ENCODE measurements at regions not wholly inside any gene's neighbourhood (a gene's known extent, or its start where the extent isn't known, plus 50 kb on each side); places are given as distances from the start of the nearest gene placed in this dataset.

DNA sequence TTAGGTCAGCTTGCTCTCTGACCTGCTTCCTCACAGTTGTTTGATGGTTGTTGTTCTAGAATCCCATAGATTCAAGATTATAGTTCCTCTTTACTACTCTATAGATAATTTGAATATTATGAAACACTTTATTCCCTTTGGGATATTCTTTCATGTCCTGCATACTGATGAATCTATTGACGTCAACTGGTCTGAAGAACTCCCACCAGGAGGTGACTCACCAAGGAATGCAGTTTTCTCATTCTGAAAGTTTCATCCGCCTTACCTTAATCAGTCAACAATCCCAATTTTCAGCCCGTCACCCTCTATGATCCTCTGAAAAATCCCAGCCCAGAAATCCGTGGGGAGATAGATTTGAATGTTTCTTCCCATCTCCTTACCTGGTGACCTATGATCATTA, 834.1 kb upstream of the PRMT6 start:
- TF ChIP-seq EGR1 (IDR thresholded peaks at IDR 0.05; ENCODE audit: low read depth in 2 of 2) (no peak), RXRA (IDR thresholded peaks at IDR 0.05) (no peak), FOXA2 (IDR thresholded peaks at IDR 0.05) (no peak), TAF1 (conservative IDR thresholded peaks at IDR 0.05) (no peak), GABPA (IDR thresholded peaks at IDR 0.05 in 1 of 2, conservative IDR thresholded peaks at IDR 0.05 in 1 of 2) (no peak), YY1 (IDR thresholded peaks at IDR 0.05) (no peak), JUND (IDR thresholded peaks at IDR 0.05) (no peak), SP1 (IDR thresholded peaks at IDR 0.05) (no peak), HNF4G (IDR thresholded peaks at IDR 0.05) (no peak), HNF4A (conservative IDR thresholded peaks at IDR 0.05) (no peak), FOXA1 (IDR thresholded peaks at IDR 0.05) (no peak), RAD21 (IDR thresholded peaks at IDR 0.05) (no peak), NR2F2 (IDR thresholded peaks at IDR 0.05) (no peak)
- TF ChIP-seq, protein P1, sequence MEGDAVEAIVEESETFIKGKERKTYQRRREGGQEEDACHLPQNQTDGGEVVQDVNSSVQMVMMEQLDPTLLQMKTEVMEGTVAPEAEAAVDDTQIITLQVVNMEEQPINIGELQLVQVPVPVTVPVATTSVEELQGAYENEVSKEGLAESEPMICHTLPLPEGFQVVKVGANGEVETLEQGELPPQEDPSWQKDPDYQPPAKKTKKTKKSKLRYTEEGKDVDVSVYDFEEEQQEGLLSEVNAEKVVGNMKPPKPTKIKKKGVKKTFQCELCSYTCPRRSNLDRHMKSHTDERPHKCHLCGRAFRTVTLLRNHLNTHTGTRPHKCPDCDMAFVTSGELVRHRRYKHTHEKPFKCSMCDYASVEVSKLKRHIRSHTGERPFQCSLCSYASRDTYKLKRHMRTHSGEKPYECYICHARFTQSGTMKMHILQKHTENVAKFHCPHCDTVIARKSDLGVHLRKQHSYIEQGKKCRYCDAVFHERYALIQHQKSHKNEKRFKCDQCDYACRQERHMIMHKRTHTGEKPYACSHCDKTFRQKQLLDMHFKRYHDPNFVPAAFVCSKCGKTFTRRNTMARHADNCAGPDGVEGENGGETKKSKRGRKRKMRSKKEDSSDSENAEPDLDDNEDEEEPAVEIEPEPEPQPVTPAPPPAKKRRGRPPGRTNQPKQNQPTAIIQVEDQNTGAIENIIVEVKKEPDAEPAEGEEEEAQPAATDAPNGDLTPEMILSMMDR (IDR thresholded peaks at IDR 0.05; ENCODE audit: low read depth, low read length, missing input control), result no peak
- TF ChIP-seq, protein P2, sequence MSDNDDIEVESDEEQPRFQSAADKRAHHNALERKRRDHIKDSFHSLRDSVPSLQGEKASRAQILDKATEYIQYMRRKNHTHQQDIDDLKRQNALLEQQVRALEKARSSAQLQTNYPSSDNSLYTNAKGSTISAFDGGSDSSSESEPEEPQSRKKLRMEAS (IDR thresholded peaks at IDR 0.05), result no peak
- TF ChIP-seq, protein P3, sequence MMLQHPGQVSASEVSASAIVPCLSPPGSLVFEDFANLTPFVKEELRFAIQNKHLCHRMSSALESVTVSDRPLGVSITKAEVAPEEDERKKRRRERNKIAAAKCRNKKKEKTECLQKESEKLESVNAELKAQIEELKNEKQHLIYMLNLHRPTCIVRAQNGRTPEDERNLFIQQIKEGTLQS (IDR thresholded peaks at IDR 0.05), result no peak
- TF ChIP-seq, protein P4, sequence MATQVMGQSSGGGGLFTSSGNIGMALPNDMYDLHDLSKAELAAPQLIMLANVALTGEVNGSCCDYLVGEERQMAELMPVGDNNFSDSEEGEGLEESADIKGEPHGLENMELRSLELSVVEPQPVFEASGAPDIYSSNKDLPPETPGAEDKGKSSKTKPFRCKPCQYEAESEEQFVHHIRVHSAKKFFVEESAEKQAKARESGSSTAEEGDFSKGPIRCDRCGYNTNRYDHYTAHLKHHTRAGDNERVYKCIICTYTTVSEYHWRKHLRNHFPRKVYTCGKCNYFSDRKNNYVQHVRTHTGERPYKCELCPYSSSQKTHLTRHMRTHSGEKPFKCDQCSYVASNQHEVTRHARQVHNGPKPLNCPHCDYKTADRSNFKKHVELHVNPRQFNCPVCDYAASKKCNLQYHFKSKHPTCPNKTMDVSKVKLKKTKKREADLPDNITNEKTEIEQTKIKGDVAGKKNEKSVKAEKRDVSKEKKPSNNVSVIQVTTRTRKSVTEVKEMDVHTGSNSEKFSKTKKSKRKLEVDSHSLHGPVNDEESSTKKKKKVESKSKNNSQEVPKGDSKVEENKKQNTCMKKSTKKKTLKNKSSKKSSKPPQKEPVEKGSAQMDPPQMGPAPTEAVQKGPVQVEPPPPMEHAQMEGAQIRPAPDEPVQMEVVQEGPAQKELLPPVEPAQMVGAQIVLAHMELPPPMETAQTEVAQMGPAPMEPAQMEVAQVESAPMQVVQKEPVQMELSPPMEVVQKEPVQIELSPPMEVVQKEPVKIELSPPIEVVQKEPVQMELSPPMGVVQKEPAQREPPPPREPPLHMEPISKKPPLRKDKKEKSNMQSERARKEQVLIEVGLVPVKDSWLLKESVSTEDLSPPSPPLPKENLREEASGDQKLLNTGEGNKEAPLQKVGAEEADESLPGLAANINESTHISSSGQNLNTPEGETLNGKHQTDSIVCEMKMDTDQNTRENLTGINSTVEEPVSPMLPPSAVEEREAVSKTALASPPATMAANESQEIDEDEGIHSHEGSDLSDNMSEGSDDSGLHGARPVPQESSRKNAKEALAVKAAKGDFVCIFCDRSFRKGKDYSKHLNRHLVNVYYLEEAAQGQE (IDR thresholded peaks at IDR 0.05), result no peak
- TF ChIP-seq, protein P5, sequence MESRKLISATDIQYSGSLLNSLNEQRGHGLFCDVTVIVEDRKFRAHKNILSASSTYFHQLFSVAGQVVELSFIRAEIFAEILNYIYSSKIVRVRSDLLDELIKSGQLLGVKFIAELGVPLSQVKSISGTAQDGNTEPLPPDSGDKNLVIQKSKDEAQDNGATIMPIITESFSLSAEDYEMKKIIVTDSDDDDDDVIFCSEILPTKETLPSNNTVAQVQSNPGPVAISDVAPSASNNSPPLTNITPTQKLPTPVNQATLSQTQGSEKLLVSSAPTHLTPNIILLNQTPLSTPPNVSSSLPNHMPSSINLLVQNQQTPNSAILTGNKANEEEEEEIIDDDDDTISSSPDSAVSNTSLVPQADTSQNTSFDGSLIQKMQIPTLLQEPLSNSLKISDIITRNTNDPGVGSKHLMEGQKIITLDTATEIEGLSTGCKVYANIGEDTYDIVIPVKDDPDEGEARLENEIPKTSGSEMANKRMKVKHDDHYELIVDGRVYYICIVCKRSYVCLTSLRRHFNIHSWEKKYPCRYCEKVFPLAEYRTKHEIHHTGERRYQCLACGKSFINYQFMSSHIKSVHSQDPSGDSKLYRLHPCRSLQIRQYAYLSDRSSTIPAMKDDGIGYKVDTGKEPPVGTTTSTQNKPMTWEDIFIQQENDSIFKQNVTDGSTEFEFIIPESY (IDR thresholded peaks at IDR 0.05), result no peak
- no peak overlapping the region for H3K9ac ChIP-seq (ENCODE audit: low read depth in 1 of 2, low read length in 2 of 2)
- H3K27ac ChIP-seq (ENCODE audit: low read depth in 1 of 2, low read length in 2 of 2), result no peak overlapping the region
- H3K27me3 ChIP-seq (ENCODE audit: control insufficient read depth in 4 of 4, insufficient read depth in 4 of 4, low read length in 3 of 4), result peaks cover 0 to 2% (median 0%) of the 10 kb centered on the region in 4 donors
- no peaks in the 10 kb centered on the region for H3K9me3 ChIP-seq (ENCODE audit: control insufficient read depth in 4 of 4, low read length in 3 of 4)
- 67% methylated on average over 4 of the region's 4 CpGs for WGBS
- H3K4me1 ChIP-seq (ENCODE audit: control insufficient read depth in 4 of 4, insufficient read depth in 4 of 4, low read length in 3 of 4), result no peaks in the 10 kb centered on the region
- no peak overlapping the region for H3K4me3 ChIP-seq (ENCODE audit: low read depth in 1 of 3, low read length in 3 of 3)
- no peaks in the 10 kb centered on the region for H3K36me3 ChIP-seq (ENCODE audit: control insufficient read depth in 4 of 4, insufficient read depth in 3 of 4, low read depth in 1 of 4, low read length in 3 of 4)
- DNase-seq (ENCODE audit: low spot score), result no peak

Data from liver (tissue), 8 donors.